Activated CD4-positive, alpha-beta T cell treated with anti-CD3 and anti-CD28 coated beads, Interleukin-2, amount 10 ng/mL, durations not matched to agents 24 days and 14 days (primary cell): ENCODE measurements at regions not wholly inside any gene's neighbourhood (a gene's known extent, or its start where the extent isn't known, plus 50 kb on each side); places are given as distances from the start of the nearest gene placed in this dataset.

ENCODE experiments used
- DNase-seq: peaks from one replicate; pipeline ENCODE4 v3.0.0; 2022
- H3K27ac Mint-ChIP-seq: one replicate; pipeline ENCODE4 v1.8.0; 2022; ENCODE audit warnings: mild to moderate bottlenecking, mixed read lengths
- H3K27me3 Mint-ChIP-seq: one replicate; pipeline ENCODE4 v1.8.0; 2022; ENCODE audit warnings: mixed read lengths
- H3K36me3 Mint-ChIP-seq: one replicate; pipeline ENCODE4 v1.8.0; 2022; ENCODE audit warnings: low read depth, mild to moderate bottlenecking, mixed read lengths
- H3K4me1 Mint-ChIP-seq: one replicate; pipeline ENCODE4 v1.8.0; 2021; ENCODE audit warnings: mixed read lengths
- H3K4me3 Mint-ChIP-seq: one replicate; pipeline ENCODE4 v1.8.0; 2022; ENCODE audit warnings: mild to moderate bottlenecking, moderate library complexity, mixed read lengths
- H3K9me3 Mint-ChIP-seq: one replicate; pipeline ENCODE4 v1.8.0; 2021; ENCODE audit warnings: mixed read lengths
- intact Hi-C: fragments of 100-400 bp; cut with micrococcal nuclease; formaldehyde crosslinking; loops from one replicate; pipeline ENCODE4 v1.15.1; 2023

GRCh38 chr20:23240519-23240918 is 110.1 kb upstream of the NXT1 start:
- Mint-ChIP-seq H3K36me3 (no peaks in the 10 kb centered on the region), H3K4me3 (no peak overlapping the region), H3K9me3 (peaks cover 5% of the 10 kb centered on the region), H3K4me1 (no peaks in the 10 kb centered on the region), H3K27ac (no peak overlapping the region), H3K27me3 (peaks cover 23% of the 10 kb centered on the region)
- DNase-seq = no peak
- intact Hi-C loops = no loop called here

- Mint-ChIP-seq H3K36me3 (no peaks in the 10 kb centered on the region), H3K27ac (no peak overlapping the region), H3K4me1 (no peaks in the 10 kb centered on the region), H3K27me3 (peaks cover 23% of the 10 kb centered on the region), H3K9me3 (peaks cover 5% of the 10 kb centered on the region), H3K4me3 (no peak overlapping the region)
- DNase-seq = no peak
- intact Hi-C loops = no loop called here
Observed at GRCh38 chr20:23237201-23237600, 113.4 kb upstream of the NXT1 start.

DNA sequence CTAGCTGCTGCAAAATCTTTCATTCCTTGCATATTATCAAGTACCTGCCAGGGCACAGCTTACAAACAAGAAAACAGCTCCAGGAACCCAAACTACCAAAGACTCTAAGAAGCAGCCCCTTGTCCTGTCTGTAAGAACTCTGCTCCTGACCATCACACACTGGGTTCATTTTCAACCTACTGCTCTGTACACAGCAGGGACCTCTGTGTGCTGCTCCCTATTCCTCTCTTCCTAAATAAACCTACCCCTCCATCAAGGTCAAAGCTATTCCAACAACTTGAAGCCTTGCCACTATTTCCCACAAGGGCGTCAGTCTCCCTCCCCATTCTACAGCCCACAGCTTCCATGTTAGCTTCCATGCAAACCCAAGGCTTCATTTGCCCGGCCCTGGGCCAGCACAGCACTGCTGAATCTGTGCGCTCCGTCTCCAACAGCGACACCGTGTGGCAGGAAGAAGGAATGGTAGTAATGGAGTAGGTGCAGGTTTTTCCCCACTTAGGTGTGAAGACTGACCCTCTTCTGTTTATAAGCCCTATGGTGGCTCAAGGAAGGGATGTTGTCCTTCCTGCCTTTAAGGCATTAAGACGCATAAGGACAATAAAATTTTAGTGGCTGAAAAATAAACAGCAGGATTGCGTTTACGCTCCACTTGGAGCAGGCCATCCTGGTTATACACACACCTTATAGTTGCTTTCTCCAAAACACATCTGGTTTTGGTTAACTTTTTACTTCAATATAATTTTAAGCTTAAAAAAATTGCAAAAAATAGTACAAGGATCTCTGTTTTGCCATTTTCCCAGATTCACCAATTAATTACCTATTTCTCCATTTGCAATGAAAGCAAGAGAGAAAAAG is 115.2 kb upstream of the NXT1 start:
- peaks cover 21% of the 10 kb centered on the region for H3K27me3 Mint-ChIP-seq
- no peaks in the 10 kb centered on the region for H3K36me3 Mint-ChIP-seq
- H3K9me3 Mint-ChIP-seq = peaks cover 5% of the 10 kb centered on the region
- no peaks in the 10 kb centered on the region for H3K4me1 Mint-ChIP-seq
- H3K27ac Mint-ChIP-seq = no peak overlapping the region
- no peak overlapping the region for H3K4me3 Mint-ChIP-seq
- intact Hi-C loops = loop anchor here (1.0 to 2.0 kb wide), 2 partner anchors 185 to 544 kb away; no protein-coding TSS in a partner anchor
- peak; percentile 84 for DNase-seq

GRCh38 chr20:23234311-23235078 is 116.1 kb upstream of the NXT1 start:
- H3K36me3 Mint-ChIP-seq = no peaks in the 10 kb centered on the region
- peaks cover 5% of the 10 kb centered on the region for H3K9me3 Mint-ChIP-seq
- H3K4me3 Mint-ChIP-seq = no peak overlapping the region
- no peak for DNase-seq
- H3K27me3 Mint-ChIP-seq = peaks cover 21% of the 10 kb centered on the region
- no peak overlapping the region for H3K27ac Mint-ChIP-seq
- H3K4me1 Mint-ChIP-seq = no peaks in the 10 kb centered on the region
- intact Hi-C loops = loop anchor here (1.0 to 2.0 kb wide), 2 partner anchors 184 to 543 kb away; no protein-coding TSS in a partner anchor

DNA sequence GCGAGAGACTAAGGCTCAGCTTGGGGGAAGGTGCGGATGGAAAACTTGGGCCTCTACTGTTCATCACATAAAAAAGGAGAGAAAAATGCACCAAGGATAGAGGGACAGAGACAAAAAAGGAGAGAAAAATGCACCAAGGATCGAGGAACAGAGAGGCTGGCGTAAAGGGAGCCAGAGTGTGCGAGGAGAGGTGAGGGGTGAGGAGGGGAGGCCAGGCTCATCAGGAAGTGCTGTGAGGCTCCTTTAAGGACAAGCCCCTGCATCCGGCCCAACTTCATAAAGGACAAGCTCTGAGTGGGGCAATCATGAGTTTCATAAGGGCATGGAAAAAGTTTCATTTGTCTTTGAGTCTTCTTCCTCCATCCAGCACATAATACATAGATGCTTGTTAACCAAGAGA is 117.2 kb upstream of the NXT1 start:
- intact Hi-C loops = no loop called here
- no peaks in the 10 kb centered on the region for H3K9me3 Mint-ChIP-seq

GRCh38 chr20:23232679-23233308 is 117.8 kb upstream of the NXT1 start:
- H3K4me1 Mint-ChIP-seq = no peaks in the 10 kb centered on the region
- DNase-seq = no peak
- H3K9me3 Mint-ChIP-seq = no peaks in the 10 kb centered on the region
- intact Hi-C loops = no loop called here
- no peaks in the 10 kb centered on the region for H3K36me3 Mint-ChIP-seq
- no peak overlapping the region for H3K4me3 Mint-ChIP-seq
- H3K27me3 Mint-ChIP-seq = peaks cover 7% of the 10 kb centered on the region
- no peak overlapping the region for H3K27ac Mint-ChIP-seq

More for the DNA sequence above, 117.2 kb upstream of the NXT1 start:
- H3K27me3 Mint-ChIP-seq = peaks cover 13% of the 10 kb centered on the region
- no peak overlapping the region for H3K27ac Mint-ChIP-seq
- no peak for DNase-seq
- H3K36me3 Mint-ChIP-seq = no peaks in the 10 kb centered on the region
- no peaks in the 10 kb centered on the region for H3K4me1 Mint-ChIP-seq
- H3K4me3 Mint-ChIP-seq = no peak overlapping the region

- DNase-seq = no peak
- H3K27me3 Mint-ChIP-seq = peaks cover 3% of the 10 kb centered on the region
- no peak overlapping the region for H3K4me3 Mint-ChIP-seq
- no peaks in the 10 kb centered on the region for H3K9me3 Mint-ChIP-seq
- intact Hi-C loops = no loop called here
- no peaks in the 10 kb centered on the region for H3K36me3 Mint-ChIP-seq
- no peak overlapping the region for H3K27ac Mint-ChIP-seq
- H3K4me1 Mint-ChIP-seq = no peaks in the 10 kb centered on the region
Observed at GRCh38 chr20:23232219-23232581, 118.4 kb upstream of the NXT1 start.

GRCh38 chr20:23231561-23232218 is 118.9 kb upstream of the NXT1 start:
- Mint-ChIP-seq H3K27me3 (peaks cover 3% of the 10 kb centered on the region), H3K9me3 (no peaks in the 10 kb centered on the region), H3K4me3 (no peak overlapping the region), H3K27ac (no peak overlapping the region), H3K36me3 (no peaks in the 10 kb centered on the region), H3K4me1 (no peaks in the 10 kb centered on the region)
- no peak for DNase-seq
- intact Hi-C loops = no loop called here

DNA sequence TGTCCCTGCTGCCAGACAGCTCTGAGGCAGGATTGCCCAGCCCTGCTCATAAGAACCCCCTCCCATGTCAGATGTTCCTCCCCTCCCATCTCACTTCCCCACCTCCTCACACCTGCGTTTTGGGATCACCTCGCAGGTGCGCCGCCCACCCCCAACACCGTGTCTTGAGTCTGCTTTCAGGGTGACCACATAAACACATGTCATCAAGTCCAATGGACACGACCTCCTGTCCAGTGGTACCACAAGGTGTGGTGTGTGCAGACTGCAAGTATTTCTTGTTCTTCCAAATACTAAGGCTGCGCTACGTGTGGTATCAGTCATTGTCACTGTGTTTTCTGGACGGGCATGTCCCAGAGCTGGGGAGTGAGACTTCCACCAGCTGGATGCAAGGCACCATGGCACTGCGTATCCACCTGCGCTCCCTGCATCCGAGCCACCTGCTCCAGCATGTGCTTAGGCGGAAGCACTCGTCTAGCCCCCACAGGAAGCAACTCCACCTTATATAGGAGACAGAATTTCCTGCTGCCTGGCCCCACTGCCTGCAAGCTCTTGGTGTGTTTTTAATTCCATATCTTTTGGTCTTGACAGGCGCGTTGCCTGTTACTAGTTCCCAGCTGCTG is 119.7 kb upstream of the NXT1 start:
- Mint-ChIP-seq H3K9me3 (no peaks in the 10 kb centered on the region), H3K27me3 (peaks cover 3% of the 10 kb centered on the region), H3K27ac (no peak overlapping the region), H3K36me3 (no peaks in the 10 kb centered on the region), H3K4me3 (no peak overlapping the region), H3K4me1 (no peaks in the 10 kb centered on the region)
- DNase-seq = no peak
- intact Hi-C loops = no loop called here

- Mint-ChIP-seq H3K4me3 (no peak overlapping the region), H3K4me1 (no peaks in the 10 kb centered on the region), H3K9me3 (no peaks in the 10 kb centered on the region), H3K27me3 (peaks cover 3% of the 10 kb centered on the region), H3K27ac (no peak overlapping the region), H3K36me3 (no peaks in the 10 kb centered on the region)
- intact Hi-C loops = no loop called here
- DNase-seq = no peak
Observed at GRCh38 chr20:23229989-23230388, 120.6 kb upstream of the NXT1 start.

DNA sequence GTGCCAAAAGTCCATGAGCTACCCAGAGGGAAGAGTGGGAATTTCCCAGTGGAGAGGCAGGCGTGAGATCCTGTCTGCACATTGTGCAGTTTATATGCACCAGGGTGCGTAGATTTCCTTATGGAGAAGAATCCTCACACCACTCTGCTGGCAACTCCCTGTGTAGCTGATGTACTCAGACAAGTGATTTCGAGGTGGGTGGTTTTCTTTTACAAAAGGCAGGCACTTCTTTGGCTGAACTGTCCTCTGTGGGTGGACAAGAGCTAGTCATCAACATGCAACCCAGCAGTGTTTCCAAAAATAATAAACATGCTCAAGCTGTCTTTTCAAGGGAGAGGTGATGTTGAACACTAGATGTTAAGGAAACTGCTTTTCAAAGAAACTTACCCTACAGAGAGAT is 121.7 kb upstream of the NXT1 start:
- Mint-ChIP-seq H3K27ac (no peak overlapping the region), H3K27me3 (peaks cover 3% of the 10 kb centered on the region), H3K9me3 (no peaks in the 10 kb centered on the region), H3K4me1 (no peaks in the 10 kb centered on the region), H3K36me3 (no peaks in the 10 kb centered on the region), H3K4me3 (no peak overlapping the region)
- DNase-seq = no peak
- intact Hi-C loops = no loop called here

DNA sequence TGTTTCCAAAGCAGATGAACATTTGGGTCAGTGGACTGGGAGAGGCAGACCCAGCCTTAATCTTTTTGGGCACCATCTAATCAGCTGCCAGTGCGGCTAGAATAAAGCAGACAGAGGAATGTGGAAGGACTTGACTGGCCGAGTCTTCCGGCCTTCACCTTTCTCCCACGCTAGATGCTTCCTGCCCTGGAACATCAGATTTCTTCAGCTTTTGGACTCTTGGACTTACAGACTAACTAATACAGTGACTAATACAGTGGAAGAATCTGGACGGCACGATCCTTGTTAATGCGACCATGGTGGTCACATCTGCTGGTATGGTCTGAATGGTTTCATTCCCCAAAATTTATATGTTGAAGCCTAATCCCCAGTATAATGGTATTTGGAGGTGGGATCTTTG is 122.6 kb upstream of the NXT1 start:
- Mint-ChIP-seq H3K27ac (no peak overlapping the region), H3K9me3 (no peaks in the 10 kb centered on the region), H3K27me3 (peaks cover 3% of the 10 kb centered on the region), H3K36me3 (no peaks in the 10 kb centered on the region), H3K4me3 (no peak overlapping the region), H3K4me1 (no peaks in the 10 kb centered on the region)
- no peak for DNase-seq
- intact Hi-C loops = no loop called here

DNA sequence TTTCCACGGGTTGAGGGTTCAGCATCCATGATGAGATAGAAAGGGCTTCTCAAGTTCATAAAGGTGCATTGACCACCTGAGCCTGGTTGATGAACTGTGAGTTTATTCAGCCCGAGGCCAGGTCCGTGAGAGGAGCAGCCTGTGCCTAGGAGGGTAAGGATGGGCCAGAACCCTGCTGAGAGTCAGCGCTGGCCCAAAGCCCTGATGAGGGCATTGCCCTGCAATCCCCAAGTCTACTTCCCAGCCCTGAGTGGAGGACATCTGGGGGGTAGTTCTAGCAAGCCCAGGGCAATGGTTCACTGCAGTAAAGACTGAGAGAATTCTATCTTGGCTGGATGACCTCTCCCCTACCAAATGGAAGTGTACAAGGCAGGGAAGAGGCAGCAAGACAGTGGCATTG is 123.3 kb upstream of the NXT1 start:
- no peak for DNase-seq
- Mint-ChIP-seq H3K9me3 (no peaks in the 10 kb centered on the region), H3K36me3 (no peaks in the 10 kb centered on the region), H3K27me3 (peaks cover 3% of the 10 kb centered on the region), H3K27ac (no peak overlapping the region), H3K4me1 (no peaks in the 10 kb centered on the region), H3K4me3 (no peak overlapping the region)
- intact Hi-C loops = no loop called here
